Activated CD8-positive, alpha-beta memory T cell treated with anti-CD3 and anti-CD28 coated beads for 4 hours (primary cell): ENCODE measurements at regions not wholly inside any gene's neighbourhood (a gene's known extent, or its start where the extent isn't known, plus 50 kb on each side); places are given as distances from the start of the nearest gene placed in this dataset.

Source experiments
- DNase-seq, 2 donors: peaks; one replicate each; pipeline ENCODE4 v3.0.0-alpha.2; 2020; ENCODE audit warnings: low read depth in 2 of 2

DNA sequence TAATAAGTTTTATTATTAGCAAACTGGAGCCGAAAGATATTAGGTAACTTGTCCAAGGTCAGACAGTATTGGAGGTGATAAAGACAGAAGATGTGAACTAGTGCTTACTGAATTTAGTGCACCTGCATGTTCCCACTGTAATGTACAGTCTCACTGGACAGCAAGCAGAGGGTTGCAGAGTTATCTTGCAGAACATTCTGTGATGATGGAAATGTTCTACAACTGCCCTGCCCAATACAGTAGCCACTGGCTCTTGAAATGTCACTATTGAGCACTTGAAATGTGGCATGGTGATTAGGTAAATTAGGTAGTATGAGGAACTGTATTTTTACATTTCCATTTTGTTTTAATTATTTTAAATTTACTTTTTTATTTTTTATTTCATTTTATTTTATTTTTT lies 356.6 kb downstream of the EPHA4 start:
- DNase-seq: no peak

DNA sequence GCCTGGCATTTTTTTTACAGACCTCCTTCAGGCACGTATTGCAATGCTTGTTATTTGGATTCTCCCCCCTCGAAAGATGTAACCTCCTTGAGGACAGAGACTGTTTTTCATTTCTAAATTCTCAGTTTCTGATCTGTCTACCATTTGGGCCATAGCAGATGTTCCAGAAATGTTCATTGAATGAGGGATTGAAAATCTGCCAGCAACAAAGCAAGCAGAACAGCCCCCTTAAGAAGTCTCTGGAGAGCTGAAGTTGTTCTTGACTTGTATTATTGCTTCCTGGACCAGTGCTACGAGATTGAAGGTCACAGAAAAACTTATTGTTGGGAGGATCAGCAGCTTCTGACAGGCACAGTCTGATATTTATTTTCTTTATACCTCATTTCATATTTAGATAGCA lies 355.5 kb downstream of the EPHA4 start:
- DNase-seq: no peak

DNA sequence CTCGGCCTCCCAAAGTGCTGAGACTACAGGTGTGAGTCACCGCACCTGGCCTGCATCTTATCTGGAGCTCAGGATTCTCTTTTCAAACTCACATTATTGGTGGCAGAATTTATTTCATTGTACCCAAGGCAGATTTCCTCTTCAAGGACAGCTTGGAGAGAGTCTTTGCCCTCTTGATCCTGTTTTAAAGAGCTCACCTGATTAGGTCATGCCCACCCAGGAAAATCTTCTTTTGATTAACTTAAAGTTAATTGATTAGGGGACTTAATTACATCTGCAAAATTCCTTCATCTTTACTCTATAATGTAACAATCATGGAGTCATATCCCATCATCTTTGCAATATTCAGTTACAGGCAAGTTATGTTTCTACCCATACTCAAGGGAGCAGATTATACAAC lies 346.4 kb downstream of the EPHA4 start:
- DNase-seq: no peak

DNA sequence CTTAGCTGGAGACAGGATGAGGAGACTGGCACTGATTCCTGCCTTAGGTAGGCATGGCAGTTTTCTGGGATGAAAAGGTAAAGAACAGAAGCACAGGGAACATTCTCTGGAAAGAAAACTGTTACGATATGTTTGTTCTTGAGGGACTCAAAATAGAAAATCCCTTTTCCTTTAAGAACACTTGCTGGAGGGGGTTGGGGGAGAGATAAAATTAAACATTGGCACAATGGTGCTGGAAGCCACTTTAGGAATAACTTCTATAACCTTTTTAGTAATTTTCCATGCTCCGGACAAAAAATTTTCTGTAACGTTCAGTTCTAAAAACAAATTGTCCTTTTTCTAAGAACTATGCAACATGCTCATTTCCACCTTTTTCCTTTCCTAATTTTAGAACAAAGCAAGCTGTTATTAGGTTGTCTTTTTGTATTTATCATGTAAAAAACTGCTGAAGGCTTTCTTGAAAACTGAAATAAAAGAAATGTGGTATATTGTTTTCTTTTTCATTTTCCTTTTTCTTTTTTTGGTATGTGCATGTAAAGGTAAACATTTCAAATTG lies 343.8 kb downstream of the EPHA4 start:
- DNase-seq: no peak

DNA sequence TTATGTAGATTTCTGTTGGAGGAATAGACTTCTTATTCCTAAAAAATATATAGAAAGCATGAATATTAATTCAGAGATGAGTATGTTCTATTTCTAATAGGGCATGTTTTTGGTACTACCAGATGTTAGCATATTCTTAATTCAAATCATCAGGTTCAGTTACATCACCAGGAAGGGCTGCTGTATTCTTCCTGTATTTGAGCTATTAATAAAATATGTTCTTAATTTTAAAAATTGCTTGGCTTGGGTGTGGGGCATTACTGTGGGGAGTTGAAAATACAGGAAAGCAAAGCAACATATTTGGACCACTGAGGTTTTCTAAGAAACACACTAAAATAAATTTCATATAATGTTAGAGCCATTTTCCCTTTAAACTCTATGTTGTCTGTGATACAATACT lies 343.0 kb downstream of the EPHA4 start:
- no peak for DNase-seq

DNA sequence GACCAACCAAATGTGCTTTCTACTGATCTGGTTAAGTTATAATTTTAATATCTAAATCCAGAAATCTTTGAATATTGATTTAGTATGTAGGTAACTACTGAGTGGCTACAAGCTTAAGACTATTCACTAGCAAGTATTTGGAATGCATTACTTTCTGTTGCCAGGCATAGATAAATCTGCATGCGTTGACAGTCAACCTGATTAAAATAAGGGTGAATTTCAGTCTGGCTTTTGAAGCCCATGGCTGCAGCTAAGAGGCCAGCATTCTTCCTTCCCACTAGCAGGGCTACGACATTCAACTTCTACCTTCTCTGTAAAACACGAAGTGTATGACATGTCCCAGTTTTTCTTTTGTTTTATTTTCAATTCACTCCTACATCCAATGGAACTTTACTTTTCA lies 340.6 kb downstream of the EPHA4 start:
- no peak for DNase-seq

DNA sequence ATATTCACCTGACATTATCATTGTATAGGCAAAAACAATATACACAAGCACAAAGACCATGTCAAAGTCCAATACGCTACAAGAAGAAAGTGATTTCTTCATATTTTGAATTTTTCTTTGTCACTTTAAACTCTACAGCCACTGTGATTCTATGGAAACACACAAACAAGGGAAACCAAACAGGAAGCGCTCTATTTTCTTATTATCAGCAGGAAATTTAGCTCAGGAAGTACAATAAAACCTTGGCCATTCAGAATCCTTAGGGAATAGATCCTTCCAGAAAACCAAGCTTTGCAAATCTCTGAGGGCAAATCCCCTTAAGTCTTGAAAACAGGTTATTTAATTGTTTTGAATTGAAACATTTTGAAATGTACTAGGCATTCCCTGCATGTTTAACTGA lies 336.2 kb downstream of the EPHA4 start:
- DNase-seq: no peak

DNA sequence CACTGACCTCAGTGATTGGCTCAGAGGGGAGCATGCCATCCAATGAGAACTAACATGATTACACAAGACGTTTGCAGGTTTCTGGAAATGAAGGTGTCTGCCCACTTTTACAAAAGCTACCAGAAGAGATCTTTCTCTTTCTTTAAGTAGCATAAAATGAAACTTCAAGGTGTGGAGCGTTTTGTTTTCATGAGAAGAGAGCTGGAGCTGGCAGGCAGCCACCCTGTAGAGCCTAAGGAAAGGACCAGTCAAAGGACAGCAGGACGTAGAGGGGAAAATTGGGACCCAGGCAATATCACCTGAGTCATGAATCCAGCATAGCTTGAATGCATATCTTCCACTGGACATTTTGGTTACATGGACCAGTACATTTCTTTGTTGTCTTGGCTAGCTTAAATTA lies 331.0 kb downstream of the EPHA4 start:
- DNase-seq: no peak

DNA sequence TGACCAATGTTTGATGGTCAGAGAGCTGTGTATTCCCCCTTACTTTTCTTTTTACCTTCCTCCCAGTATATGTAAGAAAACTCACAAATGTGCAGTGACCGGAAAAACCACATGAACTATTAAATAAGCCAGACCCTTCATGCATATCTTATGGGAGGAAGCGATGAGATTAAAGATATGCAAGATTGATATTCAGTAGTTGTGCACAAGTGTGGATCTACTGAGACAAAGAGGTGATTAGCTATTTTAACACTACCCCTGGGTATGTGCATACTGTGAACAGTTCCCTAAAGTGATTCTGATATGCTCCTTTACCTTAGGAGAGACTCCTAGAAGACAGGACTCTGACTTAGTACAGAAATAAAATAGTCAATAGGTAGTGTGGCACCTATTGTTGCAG lies 328.3 kb downstream of the EPHA4 start:
- DNase-seq: no peak

DNA sequence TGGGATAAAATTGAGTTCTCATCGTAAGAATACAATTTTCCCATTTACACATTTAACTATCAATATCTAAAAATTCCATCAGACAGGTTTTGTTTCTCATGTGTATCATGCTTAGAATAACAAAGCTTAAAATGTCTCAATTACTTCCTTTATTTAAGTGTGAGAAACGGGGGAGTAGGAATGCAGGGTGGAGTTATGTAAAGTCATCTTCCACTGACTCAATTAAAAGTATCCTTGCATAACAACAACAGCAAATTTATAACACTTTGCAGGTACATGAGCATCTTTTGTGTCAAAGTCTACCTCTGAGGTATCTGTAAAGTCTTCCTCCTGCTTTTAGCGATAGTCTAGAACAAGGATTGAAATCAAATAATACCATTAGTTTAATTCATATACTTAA lies 327.1 kb downstream of the EPHA4 start:
- DNase-seq: no peak

DNA sequence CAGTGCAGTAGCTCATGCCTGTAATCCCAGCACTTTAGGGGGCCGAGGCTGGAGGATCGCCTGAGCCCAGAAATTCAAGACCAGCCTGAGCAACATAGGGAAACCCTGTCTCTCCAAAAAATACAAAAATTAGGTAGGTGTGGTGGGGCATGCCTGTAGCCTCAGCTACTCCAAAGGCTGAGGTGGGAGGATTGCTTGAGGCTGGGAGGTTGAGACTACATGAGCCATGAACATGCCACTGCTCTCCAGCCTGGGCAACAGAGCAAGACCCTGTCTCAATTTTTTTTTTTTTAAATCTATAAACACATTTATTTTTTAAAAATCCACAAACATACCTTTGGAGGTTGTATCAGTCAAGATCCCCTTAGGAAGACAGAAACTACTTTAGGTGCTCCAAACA lies 326.3 kb downstream of the EPHA4 start:
- no peak for DNase-seq

DNA sequence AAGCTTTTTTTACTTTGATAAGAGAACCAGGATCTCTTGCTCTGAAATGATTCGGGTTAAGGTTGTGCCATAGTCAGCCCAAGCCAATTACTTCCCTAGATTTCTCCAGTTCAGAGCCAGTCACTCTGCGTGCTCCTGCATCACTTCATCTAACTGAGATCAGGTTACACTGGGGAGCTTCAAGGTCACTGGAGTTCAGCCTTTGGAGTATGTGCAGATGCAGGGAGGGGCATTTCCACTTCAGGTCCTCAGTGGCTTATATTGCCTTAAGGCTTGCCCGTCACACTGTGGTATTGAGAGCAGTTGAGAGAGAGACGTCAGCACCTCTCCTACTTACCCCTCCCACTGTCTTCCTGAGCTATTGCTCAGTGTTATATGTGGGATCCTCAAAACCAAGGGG lies 317.8 kb downstream of the EPHA4 start:
- DNase-seq: no peak

DNA sequence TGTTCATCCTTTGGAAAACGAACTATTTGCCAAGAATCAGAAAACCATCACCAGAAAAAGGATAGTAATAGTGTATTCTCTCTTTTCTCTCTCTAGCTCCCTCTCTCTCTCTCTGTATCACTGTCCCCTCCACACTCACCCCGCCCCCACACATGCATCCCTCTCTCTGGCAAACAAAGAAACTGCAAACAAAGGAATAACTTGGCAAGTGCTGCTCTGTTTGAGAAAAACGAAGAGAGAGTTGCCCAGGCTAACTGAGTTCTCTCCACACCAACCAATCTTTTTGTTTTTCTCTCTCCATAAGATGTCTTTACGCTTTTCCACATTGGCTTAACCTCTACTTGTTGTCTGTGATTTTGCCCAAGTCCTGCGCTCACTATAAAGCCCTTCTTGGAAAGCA lies 316.2 kb downstream of the EPHA4 start:
- no peak for DNase-seq

DNA sequence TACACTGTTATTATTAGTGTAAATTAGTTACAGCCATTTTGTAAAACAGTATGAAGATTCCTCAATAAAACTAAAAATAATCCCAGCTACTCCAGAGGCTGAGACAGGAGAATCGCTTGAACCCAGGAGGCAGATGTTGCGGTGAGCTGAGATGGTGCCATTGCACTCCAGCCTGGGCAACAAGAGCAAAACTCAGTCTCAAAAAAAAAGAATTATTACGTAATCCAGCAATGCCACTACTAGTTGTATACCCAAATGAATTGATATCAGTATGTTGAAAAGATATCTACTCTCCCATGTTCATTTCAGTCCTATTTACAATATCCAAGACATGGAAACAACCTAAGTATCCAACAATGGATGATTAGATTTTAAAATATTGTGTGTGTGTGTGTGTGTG lies 313.6 kb downstream of the EPHA4 start:
- DNase-seq: no peak

DNA sequence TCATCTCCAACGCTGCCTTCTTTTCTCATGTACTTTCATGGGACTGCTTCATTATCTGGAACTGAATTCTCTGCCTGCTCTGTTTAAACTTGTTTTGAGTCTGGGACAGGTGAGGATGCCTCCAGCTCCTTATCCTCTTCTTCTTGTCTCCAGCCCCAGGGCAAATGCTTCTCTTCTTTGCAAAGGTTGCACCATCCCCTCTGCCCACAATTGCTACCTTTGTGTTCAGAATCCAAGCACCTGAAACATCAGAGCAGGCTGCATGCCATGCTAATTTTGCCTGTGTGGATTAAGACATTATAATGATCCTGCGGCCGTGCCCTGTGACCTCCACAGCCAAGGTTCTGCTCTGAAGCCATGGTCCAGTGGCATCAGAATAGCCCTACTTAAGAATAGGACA lies 309.5 kb downstream of the EPHA4 start:
- no peak for DNase-seq

DNA sequence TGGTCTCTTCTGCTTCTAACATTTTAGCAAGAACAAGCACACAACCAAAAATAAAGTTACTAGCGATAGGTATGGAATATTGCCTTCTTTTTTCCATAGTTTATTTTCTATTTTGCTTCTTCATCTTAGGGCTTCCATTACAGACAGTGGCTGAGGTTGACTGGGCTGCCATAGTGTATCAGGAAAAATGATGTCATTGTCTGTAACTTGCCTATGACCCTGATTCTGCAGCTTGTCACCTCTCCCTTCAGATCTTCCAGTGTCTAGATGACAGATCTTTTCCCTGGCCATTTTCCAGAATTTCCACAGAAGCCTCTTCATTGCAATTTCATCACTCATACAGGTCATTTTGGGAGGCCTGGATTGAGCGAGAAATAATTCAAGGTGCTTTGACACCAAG lies 308.5 kb downstream of the EPHA4 start:
- DNase-seq: no peak

DNA sequence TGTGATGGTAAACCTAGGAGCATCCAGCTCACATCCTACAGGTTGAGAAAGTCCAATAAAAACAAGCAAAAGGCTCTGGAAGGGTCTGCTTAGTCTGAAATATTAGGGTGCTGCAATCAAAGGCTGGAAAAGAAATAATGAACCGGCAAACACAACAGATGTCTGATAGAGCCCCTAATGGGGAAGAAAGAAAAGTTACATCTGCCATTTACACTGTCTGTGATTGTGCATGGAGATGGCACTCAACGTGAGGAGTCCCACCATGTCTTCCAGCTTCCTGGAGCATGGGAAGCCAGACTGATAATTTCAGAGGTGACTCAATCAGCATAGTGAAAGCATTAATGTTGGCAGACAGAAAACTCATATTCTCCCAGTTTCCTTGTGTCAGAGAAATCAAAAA lies 307.8 kb downstream of the EPHA4 start:
- no peak for DNase-seq

DNA sequence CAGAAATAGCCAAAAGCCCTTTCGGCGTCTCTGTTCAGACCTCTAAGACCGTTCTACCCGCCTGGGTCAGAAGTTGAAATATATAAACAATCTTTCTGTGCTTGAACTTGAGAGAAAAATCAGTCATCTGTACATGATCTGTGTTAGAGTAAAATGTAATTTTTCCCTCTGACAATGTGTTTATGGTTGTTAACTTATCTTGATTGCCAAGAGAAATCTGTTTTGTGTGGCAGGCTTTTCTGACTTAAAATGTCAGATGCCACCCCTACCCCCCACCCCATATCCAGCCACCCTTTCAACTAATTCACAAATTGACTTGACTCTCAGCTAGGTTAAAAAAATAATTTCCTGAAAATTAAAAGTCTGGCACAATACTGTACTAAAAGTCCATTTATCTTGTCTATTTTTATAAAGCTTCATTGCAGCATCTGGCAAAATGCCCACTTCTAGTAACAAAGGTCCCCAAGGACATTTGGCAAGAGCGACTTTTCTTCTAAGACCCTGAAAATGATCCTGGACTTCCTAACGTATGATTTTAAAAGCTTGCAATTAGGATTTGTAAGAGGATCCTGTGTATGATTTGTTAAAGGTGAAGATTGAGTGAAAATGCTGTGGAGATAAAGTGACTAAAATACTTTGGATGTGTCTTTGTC lies 304.2 kb downstream of the EPHA4 start:
- no peak for DNase-seq

DNA sequence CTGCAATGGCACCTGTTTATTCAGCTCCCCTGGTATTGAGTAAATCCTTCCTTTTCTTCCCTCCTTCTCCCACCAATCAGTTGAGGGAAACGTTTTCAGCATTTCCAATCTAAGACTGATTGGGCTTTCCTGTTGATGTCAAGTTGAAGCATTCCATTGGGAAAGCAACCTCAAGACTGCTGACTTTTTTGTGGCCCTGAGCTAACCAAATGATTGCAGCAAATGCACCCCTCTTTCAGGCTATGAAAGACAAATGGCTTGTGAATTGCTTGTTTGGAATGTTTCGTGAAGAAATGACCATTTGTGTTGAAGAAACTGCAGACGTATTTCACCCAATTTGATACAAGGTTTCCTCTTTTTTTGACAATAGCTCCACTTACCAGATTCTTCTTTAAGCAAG lies 303.5 kb downstream of the EPHA4 start:
- DNase-seq: no peak

DNA sequence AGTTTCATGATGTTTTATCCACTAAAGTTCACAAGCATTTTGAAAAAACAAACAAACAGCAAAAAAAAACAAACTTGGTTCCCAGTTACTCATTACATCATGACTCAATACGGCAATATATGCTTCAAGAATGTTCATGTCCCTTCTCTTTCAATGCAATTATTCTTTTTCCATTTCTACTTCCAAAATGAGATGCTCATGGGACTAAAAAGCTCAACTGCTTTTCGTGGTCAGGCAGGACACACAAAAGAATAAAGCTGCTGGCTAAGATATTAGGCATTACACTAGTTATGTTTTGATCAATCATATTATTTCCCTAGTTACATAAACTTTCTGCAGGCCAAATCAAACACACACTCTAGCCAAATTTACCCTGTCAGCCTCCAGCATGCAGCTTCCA lies 301.3 kb downstream of the EPHA4 start:
- no peak for DNase-seq

DNA sequence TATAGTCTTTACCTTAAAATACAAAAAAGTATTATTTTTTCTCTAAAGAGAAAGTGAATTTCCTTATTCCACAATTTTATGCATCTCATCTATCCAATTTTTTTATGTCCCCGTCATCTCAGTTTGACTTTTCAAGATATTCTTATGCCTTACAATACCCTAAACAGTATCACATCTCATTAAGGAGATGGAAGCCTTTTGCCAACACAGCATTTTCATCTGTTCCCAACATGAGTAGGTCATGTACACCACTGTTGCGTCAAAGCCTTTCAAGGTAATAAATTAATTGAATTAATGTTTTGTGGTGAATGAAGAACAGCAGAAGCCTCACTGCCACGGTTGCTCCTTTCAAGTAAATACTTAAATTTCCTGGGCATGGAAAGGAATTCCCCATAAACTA lies 299.4 kb downstream of the EPHA4 start:
- DNase-seq: no peak

DNA sequence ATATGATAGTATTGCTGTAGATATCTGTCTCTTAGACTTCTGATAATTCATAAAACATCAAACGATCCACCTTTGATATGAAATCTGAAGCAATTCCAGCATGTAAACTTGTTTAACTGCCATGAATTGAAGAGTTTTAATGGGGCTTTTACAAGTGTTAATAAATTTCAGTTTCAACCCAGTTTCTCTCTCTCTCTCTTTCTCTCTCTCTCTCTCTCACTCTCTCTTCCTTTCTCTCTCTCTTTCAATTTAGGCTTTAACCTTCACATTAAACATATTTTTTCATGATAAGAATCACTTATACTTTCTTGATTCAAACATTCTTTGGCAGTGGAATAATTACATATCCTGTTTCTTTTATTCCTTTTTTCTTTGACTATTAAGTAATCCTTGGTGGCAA lies 296.1 kb downstream of the EPHA4 start:
- no peak for DNase-seq

DNA sequence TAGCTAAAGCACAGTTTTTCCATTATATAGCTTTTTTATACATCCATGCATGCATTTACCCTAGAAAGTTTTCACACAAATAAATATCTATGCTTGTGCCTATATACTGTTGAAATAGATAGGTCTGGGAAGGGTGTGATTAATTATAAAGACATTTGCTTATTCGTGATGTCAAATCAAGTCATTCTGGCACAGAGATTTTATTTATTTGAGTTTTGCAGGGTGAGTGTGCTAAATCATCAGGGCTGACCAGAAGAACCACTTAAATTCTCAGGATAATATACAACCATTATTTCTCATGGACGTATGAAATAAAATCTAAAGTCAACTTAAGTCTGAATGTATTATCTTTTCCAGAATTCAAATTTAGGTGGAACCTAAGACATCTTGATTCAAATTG lies 295.5 kb downstream of the EPHA4 start:
- DNase-seq: no peak

DNA sequence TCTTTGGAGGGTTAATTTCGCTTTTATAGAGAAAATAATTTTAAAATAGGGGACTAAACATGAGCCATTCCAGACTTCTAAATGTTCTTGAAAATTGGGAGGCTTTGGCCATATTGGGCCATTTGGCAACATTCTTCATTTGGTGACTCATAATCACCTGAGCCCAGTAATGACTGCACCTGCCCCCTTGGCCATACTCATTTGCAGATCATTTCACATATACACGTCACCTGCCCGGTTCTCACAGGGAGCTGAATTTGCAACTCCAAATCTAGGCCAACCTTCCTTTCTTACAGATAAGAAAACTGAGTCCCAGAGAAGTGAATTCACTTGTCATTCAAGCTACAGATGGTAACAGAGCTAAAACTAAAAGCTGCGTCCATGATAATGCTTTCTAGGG lies 289.7 kb downstream of the EPHA4 start:
- no peak for DNase-seq
